ES-I3 (cell line): ENCODE measurements at regions not wholly inside any gene's neighbourhood (a gene's known extent, or its start where the extent isn't known, plus 50 kb on each side); places are given as distances from the start of the nearest gene placed in this dataset.

Experiments used
- H3K36me3 ChIP-seq: 2 replicates; pipeline ENCODE4 v1.6.1; 2013; ENCODE audit warnings: mild to moderate bottlenecking, low read length, control low read depth, moderate library complexity; ENCODE audit not compliant: insufficient read depth
- H3K4me1 ChIP-seq: 2 replicates; pipeline ENCODE4 v1.6.1; 2013; ENCODE audit warnings: mild to moderate bottlenecking, control low read depth, low read length; ENCODE audit not compliant: insufficient read depth
- H3K9ac ChIP-seq: 2 replicates; pipeline ENCODE4 v1.6.1; 2013; ENCODE audit warnings: low read depth, mild to moderate bottlenecking, low read length, moderate library complexity
- H3K9me3 ChIP-seq: 2 replicates; pipeline ENCODE4 v1.6.1; 2013; ENCODE audit warnings: mild to moderate bottlenecking, low read length, moderate library complexity; ENCODE audit not compliant: control insufficient read depth, insufficient read depth

GRCh38 chr4:151459375-151459774 lies 50.4 kb downstream of the FHIP1A start:
- H3K9ac ChIP-seq, result no peak overlapping the region
- no peaks in the 10 kb centered on the region for H3K9me3 ChIP-seq
- H3K36me3 ChIP-seq, result no peaks in the 10 kb centered on the region
- H3K4me1 ChIP-seq, result peaks cover 15% of the 10 kb centered on the region

- Histone ChIP-seq H3K9ac (no peak overlapping the region), H3K36me3 (no peaks in the 10 kb centered on the region), H3K4me1 (peaks cover 11% of the 10 kb centered on the region), H3K9me3 (no peaks in the 10 kb centered on the region)
These were observed 51.5 kb downstream of the FHIP1A start for GRCh38 chr4:151460434-151460833.

- Histone ChIP-seq H3K4me1 (peaks cover 9% of the 10 kb centered on the region; the same call in 1 of the 2 replicates), H3K9ac (no peak overlapping the region), H3K36me3 (no peaks in the 10 kb centered on the region), H3K9me3 (no peaks in the 10 kb centered on the region)
These were observed 53.6 kb downstream of the FHIP1A start for GRCh38 chr4:151462554-151462953.

GRCh38 chr4:151468715-151469696 lies 60.0 kb downstream of the FHIP1A start:
- no peaks in the 10 kb centered on the region for H3K36me3 ChIP-seq
- peaks cover 32% of the 10 kb centered on the region for H3K4me1 ChIP-seq
- H3K9me3 ChIP-seq, result no peaks in the 10 kb centered on the region
- no peak overlapping the region for H3K9ac ChIP-seq

GRCh38 chr4:151469970-151470369 lies 61.0 kb downstream of the FHIP1A start:
- no peak overlapping the region for H3K9ac ChIP-seq
- H3K9me3 ChIP-seq, result no peaks in the 10 kb centered on the region
- no peaks in the 10 kb centered on the region for H3K36me3 ChIP-seq
- peaks cover 36% of the 10 kb centered on the region for H3K4me1 ChIP-seq

GRCh38 chr4:151471728-151472127 lies 62.8 kb downstream of the FHIP1A start:
- Histone ChIP-seq H3K9ac (no peak overlapping the region), H3K4me1 (peaks cover 41% of the 10 kb centered on the region), H3K36me3 (no peaks in the 10 kb centered on the region), H3K9me3 (no peaks in the 10 kb centered on the region)

- Histone ChIP-seq H3K9me3 (no peaks in the 10 kb centered on the region), H3K9ac (no peak overlapping the region), H3K4me1 (peaks cover 41% of the 10 kb centered on the region), H3K36me3 (no peaks in the 10 kb centered on the region)
These were observed 63.3 kb downstream of the FHIP1A start for GRCh38 chr4:151472297-151472696.

- peaks cover 41% of the 10 kb centered on the region for H3K4me1 ChIP-seq
- no peaks in the 10 kb centered on the region for H3K36me3 ChIP-seq
- H3K9me3 ChIP-seq, result no peaks in the 10 kb centered on the region
- no peak overlapping the region for H3K9ac ChIP-seq
These were observed 63.7 kb downstream of the FHIP1A start for GRCh38 chr4:151472711-151473110.

GRCh38 chr4:151473521-151474097 lies 64.6 kb downstream of the FHIP1A start:
- Histone ChIP-seq H3K36me3 (no peaks in the 10 kb centered on the region), H3K9me3 (no peaks in the 10 kb centered on the region), H3K9ac (no peak overlapping the region), H3K4me1 (peaks cover 36% of the 10 kb centered on the region)

- peaks cover 34% of the 10 kb centered on the region for H3K4me1 ChIP-seq
These were observed 66.2 kb downstream of the FHIP1A start for GRCh38 chr4:151475035-151475714.

GRCh38 chr4:151481813-151482212 lies 72.8 kb downstream of the FHIP1A start:
- H3K4me1 ChIP-seq, result peaks cover 56% of the 10 kb centered on the region
- H3K36me3 ChIP-seq, result no peaks in the 10 kb centered on the region
- H3K9me3 ChIP-seq, result no peaks in the 10 kb centered on the region
- no peak overlapping the region for H3K9ac ChIP-seq

More at GRCh38 chr4:151475035-151475714, 66.2 kb downstream of the FHIP1A start:
- no peaks in the 10 kb centered on the region for H3K36me3 ChIP-seq
- no peaks in the 10 kb centered on the region for H3K9me3 ChIP-seq
- no peak overlapping the region for H3K9ac ChIP-seq

- Histone ChIP-seq H3K9me3 (no peaks in the 10 kb centered on the region), H3K9ac (peak overlapping the region; percentile 1; the same call in 1 of the 2 replicates), H3K4me1 (peaks cover 58% of the 10 kb centered on the region), H3K36me3 (no peaks in the 10 kb centered on the region)
These were observed 75.6 kb downstream of the FHIP1A start for GRCh38 chr4:151484396-151485102.

- Histone ChIP-seq H3K4me1 (peaks cover 53% of the 10 kb centered on the region), H3K9ac (no peak overlapping the region), H3K9me3 (no peaks in the 10 kb centered on the region), H3K36me3 (no peaks in the 10 kb centered on the region)
These were observed 76.7 kb downstream of the FHIP1A start for GRCh38 chr4:151485541-151486131.

- H3K36me3 ChIP-seq, result no peaks in the 10 kb centered on the region
- no peak overlapping the region for H3K9ac ChIP-seq
- peaks cover 52% of the 10 kb centered on the region for H3K4me1 ChIP-seq
These were observed 77.2 kb downstream of the FHIP1A start for GRCh38 chr4:151486168-151486567.

More at GRCh38 chr4:151486168-151486567, 77.2 kb downstream of the FHIP1A start:
- no peaks in the 10 kb centered on the region for H3K9me3 ChIP-seq
